ENCODE measurements at regions not wholly inside any gene's neighbourhood (a gene's known extent, or its start where the extent isn't known, plus 50 kb on each side); places are given as distances from the start of the nearest gene placed in this dataset.
"Not testable (repeated sequence)": the region's sequence is repeated elsewhere in the genome, so short reads cannot be mapped to it uniquely, and the experiment has no call there.

DNA sequence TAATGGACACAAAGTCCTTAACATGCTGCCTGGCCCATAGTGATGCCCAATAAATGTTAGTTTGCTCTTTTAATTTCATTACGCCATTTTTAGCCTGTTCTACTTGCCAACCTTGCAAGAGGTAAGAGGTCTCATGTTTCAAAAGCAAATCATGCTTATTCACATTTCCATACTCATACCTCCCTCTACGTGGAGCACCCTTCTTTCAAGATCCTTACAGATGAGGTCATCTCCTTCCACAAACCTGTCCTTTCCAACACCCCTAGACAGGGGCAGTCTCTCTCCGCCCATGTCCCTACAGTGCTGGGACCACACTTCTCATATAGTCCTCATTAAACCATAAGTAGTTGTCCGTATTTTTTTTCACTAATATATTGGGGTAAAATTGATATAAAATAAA is 271.3 kb downstream of the FGFR2 start:
- intact Hi-C loops (cut with micrococcal nuclease; ENCODE audit: unreplicated experiment), result loop anchor here (5.0 to 10.0 kb wide), 2 partner anchors 110 to 268 kb away; partner anchors contain the start of gene FGFR2
- Histone ChIP-seq H3K27me3 (replicated peaks; ENCODE audit: control insufficient read depth, insufficient read depth, low read length) (no peaks in the 10 kb centered on the region), H3K9me3 (no peaks in the 10 kb centered on the region; the same call in 1 of the 2 replicates), H3K4me3 (ENCODE audit: low read depth, low read length) (no peak overlapping the region), H3K36me3 (ENCODE audit: control insufficient read depth, insufficient read depth, low read length) (no peaks in the 10 kb centered on the region), H3K4me1 (peaks cover 28% of the 10 kb centered on the region)
- no peaks in the 10 kb centered on the region for H3K9me3 Mint-ChIP-seq (ENCODE audit: unreplicated experiment)
- no peak overlapping the region for H3K4me3 Mint-ChIP-seq (ENCODE audit: unreplicated experiment)
- POLR2A ChIA-PET, result no interaction called here
- no peak overlapping the region for H3K27ac Mint-ChIP-seq (ENCODE audit: unreplicated experiment)
- peaks cover 30% of the 10 kb centered on the region for H3K4me1 Mint-ChIP-seq (ENCODE audit: low read depth, unreplicated experiment)
- no TSS peak for BruUV-seq (replicated peaks)
- TF ChIP-seq, protein P1, sequence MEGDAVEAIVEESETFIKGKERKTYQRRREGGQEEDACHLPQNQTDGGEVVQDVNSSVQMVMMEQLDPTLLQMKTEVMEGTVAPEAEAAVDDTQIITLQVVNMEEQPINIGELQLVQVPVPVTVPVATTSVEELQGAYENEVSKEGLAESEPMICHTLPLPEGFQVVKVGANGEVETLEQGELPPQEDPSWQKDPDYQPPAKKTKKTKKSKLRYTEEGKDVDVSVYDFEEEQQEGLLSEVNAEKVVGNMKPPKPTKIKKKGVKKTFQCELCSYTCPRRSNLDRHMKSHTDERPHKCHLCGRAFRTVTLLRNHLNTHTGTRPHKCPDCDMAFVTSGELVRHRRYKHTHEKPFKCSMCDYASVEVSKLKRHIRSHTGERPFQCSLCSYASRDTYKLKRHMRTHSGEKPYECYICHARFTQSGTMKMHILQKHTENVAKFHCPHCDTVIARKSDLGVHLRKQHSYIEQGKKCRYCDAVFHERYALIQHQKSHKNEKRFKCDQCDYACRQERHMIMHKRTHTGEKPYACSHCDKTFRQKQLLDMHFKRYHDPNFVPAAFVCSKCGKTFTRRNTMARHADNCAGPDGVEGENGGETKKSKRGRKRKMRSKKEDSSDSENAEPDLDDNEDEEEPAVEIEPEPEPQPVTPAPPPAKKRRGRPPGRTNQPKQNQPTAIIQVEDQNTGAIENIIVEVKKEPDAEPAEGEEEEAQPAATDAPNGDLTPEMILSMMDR (IDR thresholded peaks at IDR 0.05; ENCODE audit: insufficient read depth in 1 of 2, low read depth in 1 of 2, low read length in 1 of 2, severe bottlenecking in 1 of 2, unreplicated experiment in 1 of 2), result no peak
- no peaks in the 10 kb centered on the region for H3K27me3 Mint-ChIP-seq (ENCODE audit: insufficient read depth, unreplicated experiment)
- DNase-seq, result no peak
- CTCF ChIA-PET, result no interaction called here
- peaks cover 4% of the 10 kb centered on the region for H3K36me3 Mint-ChIP-seq (ENCODE audit: insufficient read depth, unreplicated experiment)

DNA sequence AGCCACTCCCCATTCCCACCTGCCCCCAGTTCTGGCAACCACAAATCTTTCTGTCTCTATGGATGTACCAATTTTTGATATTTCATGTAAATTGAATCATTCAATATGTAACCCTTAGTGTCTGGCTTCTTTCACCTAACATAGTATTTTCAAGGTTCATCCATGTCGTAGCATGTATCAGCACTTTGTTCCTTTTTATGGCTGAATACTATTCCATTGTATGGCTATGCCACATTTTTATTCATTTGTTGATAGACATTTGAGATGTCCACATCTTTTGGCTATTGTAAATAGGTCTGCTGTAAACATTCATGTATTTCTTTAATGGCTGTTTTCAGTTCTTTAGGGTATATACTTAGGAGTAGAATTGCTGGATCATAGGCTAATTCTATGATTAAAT is 270.5 kb downstream of the FGFR2 start:
- BruUV-seq (replicated peaks), result no TSS peak
- TF ChIP-seq, protein P1 (IDR thresholded peaks at IDR 0.05; ENCODE audit: insufficient read depth in 1 of 2, low read depth in 1 of 2, low read length in 1 of 2, severe bottlenecking in 1 of 2, unreplicated experiment in 1 of 2), result no peak
- H3K9me3 ChIP-seq, result no peaks in the 10 kb centered on the region; the same call in 1 of the 2 replicates
- intact Hi-C loops (cut with micrococcal nuclease; ENCODE audit: unreplicated experiment), result loop anchor here (5.0 to 10.0 kb wide), 2 partner anchors 110 to 267 kb away; partner anchors contain the start of gene FGFR2
- no peaks in the 10 kb centered on the region for H3K36me3 ChIP-seq (ENCODE audit: control insufficient read depth, insufficient read depth, low read length)
- ChIA-PET CTCF (no interaction called here), POLR2A (no interaction called here)
- peaks cover 24% of the 10 kb centered on the region for H3K4me1 Mint-ChIP-seq (ENCODE audit: low read depth, unreplicated experiment)
- no peak for DNase-seq
- no peak overlapping the region for H3K4me3 ChIP-seq (ENCODE audit: low read depth, low read length)
- peaks cover 35% of the 10 kb centered on the region for H3K4me1 ChIP-seq
- H3K4me3 Mint-ChIP-seq (ENCODE audit: unreplicated experiment), result no peak overlapping the region
- H3K27ac Mint-ChIP-seq (ENCODE audit: unreplicated experiment), result no peak overlapping the region
- H3K27me3 Mint-ChIP-seq (ENCODE audit: insufficient read depth, unreplicated experiment), result no peaks in the 10 kb centered on the region
- H3K27me3 ChIP-seq (replicated peaks; ENCODE audit: control insufficient read depth, insufficient read depth, low read length), result no peaks in the 10 kb centered on the region
- H3K36me3 Mint-ChIP-seq (ENCODE audit: insufficient read depth, unreplicated experiment), result peaks cover 4% of the 10 kb centered on the region
- H3K9me3 Mint-ChIP-seq (ENCODE audit: unreplicated experiment), result no peaks in the 10 kb centered on the region

DNA sequence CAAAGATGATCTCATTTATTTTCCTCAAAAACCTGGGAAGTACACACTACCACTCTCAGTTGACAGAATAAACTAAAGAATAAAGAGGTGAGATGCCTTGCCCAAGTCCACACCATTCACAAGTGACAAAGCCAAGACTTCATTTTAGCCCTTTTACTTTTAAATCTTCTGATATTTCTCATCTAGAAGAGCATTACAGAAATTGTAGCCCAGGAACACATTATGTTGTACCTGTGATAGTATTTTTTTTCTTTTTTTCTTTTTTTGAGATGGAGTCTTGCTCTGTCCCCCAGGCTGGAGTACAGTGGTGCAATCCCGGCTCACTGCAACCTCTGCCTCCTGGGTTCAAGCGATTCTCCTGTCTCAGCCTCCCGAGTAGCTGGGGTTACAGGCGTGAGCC is 268.6 kb downstream of the FGFR2 start:
- H3K36me3 ChIP-seq (ENCODE audit: control insufficient read depth, insufficient read depth, low read length); H3K27me3 Mint-ChIP-seq (ENCODE audit: insufficient read depth, unreplicated experiment); CTCF ChIA-PET; H3K9me3 Mint-ChIP-seq (ENCODE audit: unreplicated experiment); H3K4me3 Mint-ChIP-seq (ENCODE audit: unreplicated experiment); POLR2A ChIA-PET; BruUV-seq (replicated peaks); H3K9me3 ChIP-seq; H3K27ac Mint-ChIP-seq (ENCODE audit: unreplicated experiment); DNase-seq; H3K4me3 ChIP-seq (ENCODE audit: low read depth, low read length); H3K27me3 ChIP-seq (replicated peaks; ENCODE audit: control insufficient read depth, insufficient read depth, low read length); H3K36me3 Mint-ChIP-seq (ENCODE audit: insufficient read depth, unreplicated experiment): not testable (repeated sequence)
- intact Hi-C loops (cut with micrococcal nuclease; ENCODE audit: unreplicated experiment), result loop anchor here (5.0 to 10.0 kb wide), 2 partner anchors 108 to 265 kb away; partner anchors contain the start of gene FGFR2
- H3K4me1 ChIP-seq, result peaks cover 48% of the 10 kb centered on the region
- H3K4me1 Mint-ChIP-seq (ENCODE audit: low read depth, unreplicated experiment), result peaks cover 18% of the 10 kb centered on the region

DNA sequence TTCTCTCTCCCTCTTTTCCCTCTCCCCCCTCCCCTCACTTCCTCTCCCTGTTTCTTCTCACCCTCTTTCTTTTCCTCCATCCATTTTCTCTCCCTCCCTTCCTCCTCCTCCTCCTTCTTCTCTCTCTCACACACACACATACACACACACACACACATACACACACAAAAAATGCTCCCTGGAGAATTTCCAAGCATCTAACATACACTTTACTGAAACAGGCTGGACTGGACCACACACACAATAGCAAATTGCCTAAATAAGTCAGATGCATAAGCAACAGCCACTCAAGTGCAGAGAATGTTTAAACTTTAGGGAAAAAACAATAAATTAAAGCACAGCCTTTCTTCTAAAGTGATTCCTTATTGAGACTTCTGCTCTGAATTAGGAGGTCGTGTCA is 267.7 kb downstream of the FGFR2 start:
- DNase-seq, result no peak
- POLR2A ChIA-PET, result no interaction called here
- Histone ChIP-seq H3K4me1 (peaks cover 44% of the 10 kb centered on the region), H3K9me3 (no peaks in the 10 kb centered on the region; the same call in 1 of the 2 replicates), H3K36me3 (ENCODE audit: control insufficient read depth, insufficient read depth, low read length) (no peaks in the 10 kb centered on the region), H3K27me3 (replicated peaks; ENCODE audit: control insufficient read depth, insufficient read depth, low read length) (no peaks in the 10 kb centered on the region), H3K4me3 (ENCODE audit: low read depth, low read length) (no peak overlapping the region)
- Mint-ChIP-seq H3K36me3 (ENCODE audit: insufficient read depth, unreplicated experiment) (no peaks in the 10 kb centered on the region), H3K4me1 (ENCODE audit: low read depth, unreplicated experiment) (peaks cover 11% of the 10 kb centered on the region), H3K27ac (ENCODE audit: unreplicated experiment) (no peak overlapping the region), H3K9me3 (ENCODE audit: unreplicated experiment) (no peaks in the 10 kb centered on the region), H3K27me3 (ENCODE audit: insufficient read depth, unreplicated experiment) (no peaks in the 10 kb centered on the region), H3K4me3 (ENCODE audit: unreplicated experiment) (no peak overlapping the region)
- CTCF ChIA-PET, result no interaction called here
- no TSS peak for BruUV-seq (replicated peaks)
- TF ChIP-seq, protein P1 (IDR thresholded peaks at IDR 0.05; ENCODE audit: insufficient read depth in 1 of 2, low read depth in 1 of 2, low read length in 1 of 2, severe bottlenecking in 1 of 2, unreplicated experiment in 1 of 2), result no peak
- intact Hi-C loops (cut with micrococcal nuclease; ENCODE audit: unreplicated experiment), result no loop called here
